ENCODE measurements at regions not wholly inside any gene's neighbourhood (a gene's known extent, or its start where the extent isn't known, plus 50 kb on each side); places are given as distances from the start of the nearest gene placed in this dataset.

GRCh38 chr6:137698636-137699030, 168.4 kb upstream of the TNFAIP3 start:
- WGBS (ENCODE audit: extremely low coverage, insufficient read length, low lambda C conversion rate), result no CpG with 5 or more reads among the region's 3 CpGs
- Mint-ChIP-seq H3K27me3 (ENCODE audit: low read depth) (no peaks in the 10 kb centered on the region), H3K4me3 (no peak overlapping the region), H3K4me1 (peaks cover 12 to 18% of the 10 kb centered on the region in 2 experiments), H3K27ac (no peak overlapping the region), H3K9me3 (no peaks in the 10 kb centered on the region), H3K36me3 (ENCODE audit: insufficient read depth in 1 of 3, low read depth in 3 of 3) (no peaks in the 10 kb centered on the region)
- Histone ChIP-seq H2AFZ (ENCODE audit: low read length) (no peak overlapping the region), H3K4me2 (ENCODE audit: insufficient read depth, insufficient read length, low read length) (no peak overlapping the region), H3K27me3 (ENCODE audit: insufficient read depth, low read length) (no peaks in the 10 kb centered on the region), H2AK5ac (ENCODE audit: insufficient read length, low read length) (no peak overlapping the region), H3K23ac (ENCODE audit: insufficient read length, low read depth, low read length) (no peak overlapping the region), H2BK120ac (ENCODE audit: low read depth, low read length, poor library complexity, severe bottlenecking) (no peak overlapping the region), H3T11ph (ENCODE audit: low read length) (no peak overlapping the region), H4K8ac (replicated peaks; ENCODE audit: insufficient read length, low read depth, low read length) (no peak overlapping the region), H2BK5ac (ENCODE audit: insufficient read length, low read length) (no peak overlapping the region), H4K91ac (ENCODE audit: insufficient read length, low read depth, low read length) (no peak overlapping the region), H3K56ac (ENCODE audit: insufficient read length, low read depth, low read length) (no peak overlapping the region), H2BK12ac (ENCODE audit: insufficient read length, low read depth, low read length) (no peak overlapping the region), H3K27ac (ENCODE audit: insufficient read length, low read depth, low read length) (no peak overlapping the region), H3K4ac (ENCODE audit: low read depth, low read length) (no peak overlapping the region), H3K9me3 (ENCODE audit: control insufficient read depth, low read depth, low read length) (no peaks in the 10 kb centered on the region), H3K9ac (ENCODE audit: extremely low read depth, insufficient read length, low read length) (no peak overlapping the region), H3K79me2 (ENCODE audit: insufficient read depth, low read length) (no peaks in the 10 kb centered on the region), H4K5ac (ENCODE audit: insufficient read length, low read depth, low read length) (no peak overlapping the region), H3K18ac (ENCODE audit: insufficient read length, low read depth, low read length) (no peak overlapping the region), H4K20me1 (ENCODE audit: control insufficient read depth, insufficient read depth, insufficient read length) (no peaks in the 10 kb centered on the region), H3K23me2 (ENCODE audit: insufficient read length, low read depth, low read length, poor library complexity, severe bottlenecking) (no peaks in the 10 kb centered on the region), H3K79me1 (ENCODE audit: insufficient read depth, low read depth, low read length, poor library complexity, severe bottlenecking) (no peaks in the 10 kb centered on the region), H3K14ac (ENCODE audit: insufficient read depth, low read length) (no peak overlapping the region), H2BK20ac (ENCODE audit: low read depth, low read length, poor library complexity, severe bottlenecking) (no peak overlapping the region), H3K4me1 (ENCODE audit: insufficient read depth, low read length) (no peaks in the 10 kb centered on the region), H2BK15ac (ENCODE audit: low read depth, low read length) (no peak overlapping the region)
- TF ChIP-seq CTCF (conservative IDR thresholded peaks at IDR 0.05), result no peak
- DNase-seq, result no peak

Measured in H9 (cell line).